Hippocampal formation (tissue), 2 donors: ENCODE measurements at regions not wholly inside any gene's neighbourhood (a gene's known extent, or its start where the extent isn't known, plus 50 kb on each side); places are given as distances from the start of the nearest gene placed in this dataset.

ENCODE experiments used
- DNase-seq, 2 donors: peaks; one replicate each; lab custom pipeline; 2025; lab: John Stamatoyannopoulos, UW

DNA sequence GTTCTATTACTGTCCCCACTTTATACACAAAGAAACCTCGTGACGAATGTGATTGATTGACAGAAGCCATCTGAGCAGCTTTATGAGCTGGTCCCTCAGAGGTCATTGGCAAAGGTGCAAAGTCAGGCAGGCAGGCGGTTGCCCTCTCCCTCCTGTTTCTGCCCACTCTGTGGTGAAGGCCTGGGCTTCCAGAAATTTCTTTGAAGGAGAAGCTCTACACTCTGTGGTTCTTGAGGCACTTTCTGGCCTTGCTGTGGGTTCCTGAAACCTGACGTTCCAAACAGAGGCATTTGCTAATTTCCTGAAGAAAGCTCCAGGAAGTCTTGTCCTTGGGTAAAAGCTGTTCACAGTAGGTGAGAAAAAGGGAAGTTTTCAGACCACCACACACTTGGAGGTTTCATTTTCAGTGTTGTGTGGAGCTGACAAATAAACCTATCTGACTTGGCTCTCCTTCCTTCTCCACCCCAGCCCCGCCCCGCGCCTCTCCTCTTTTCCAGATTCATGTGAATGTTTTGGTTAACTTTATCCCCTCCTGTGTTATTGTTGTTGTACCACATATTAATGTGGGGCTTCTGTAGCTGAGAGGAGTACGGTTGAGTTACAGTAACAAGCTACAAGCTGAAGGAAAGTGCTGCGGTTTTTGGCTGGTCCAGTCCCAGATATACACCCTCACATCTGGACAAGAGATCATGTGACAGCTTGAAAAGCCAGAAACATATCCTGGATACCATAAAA, 274.1 kb downstream of the CLIC5 start:
- DNase-seq: peak; percentile 12 to 36

DNA sequence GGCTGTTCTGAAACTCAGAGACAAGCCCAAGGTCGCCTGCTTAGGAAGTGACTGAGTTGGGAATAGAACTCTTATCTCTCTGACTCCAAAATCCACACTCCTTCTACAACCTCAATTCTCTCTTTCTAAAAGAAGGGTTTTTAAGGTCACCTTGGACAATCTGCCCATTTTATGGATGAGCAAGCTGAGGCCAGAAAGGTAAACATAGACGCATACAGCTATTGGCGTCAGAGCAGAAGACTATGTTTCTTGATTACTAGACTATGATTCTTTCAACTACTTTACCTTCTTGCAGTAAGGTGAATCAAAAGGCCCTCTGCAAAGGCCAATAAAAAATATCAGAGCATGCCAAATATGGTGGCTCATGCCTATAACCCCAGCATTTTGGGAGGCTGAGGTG, 276.6 kb downstream of the CLIC5 start:
- no peak for DNase-seq

DNA sequence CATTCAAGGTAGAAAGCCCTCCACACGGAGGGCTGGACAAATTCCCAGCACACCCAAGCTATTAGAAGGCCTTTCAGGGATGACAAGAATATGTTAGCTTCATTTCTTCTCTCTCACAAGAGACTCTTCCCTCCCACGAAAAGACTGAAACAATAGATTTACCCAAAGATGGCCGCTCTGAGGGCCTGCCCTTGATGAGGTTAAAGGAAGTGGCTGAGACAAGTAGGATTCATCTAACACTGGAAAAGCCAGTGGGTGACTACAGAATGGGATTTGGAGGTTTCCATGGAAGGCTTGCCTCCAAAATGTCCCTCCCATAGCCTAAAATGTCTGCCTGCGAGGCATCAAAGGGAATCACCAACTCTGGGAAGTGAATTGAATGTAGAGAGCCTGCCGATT, 277.6 kb downstream of the CLIC5 start:
- DNase-seq: no peak

DNA sequence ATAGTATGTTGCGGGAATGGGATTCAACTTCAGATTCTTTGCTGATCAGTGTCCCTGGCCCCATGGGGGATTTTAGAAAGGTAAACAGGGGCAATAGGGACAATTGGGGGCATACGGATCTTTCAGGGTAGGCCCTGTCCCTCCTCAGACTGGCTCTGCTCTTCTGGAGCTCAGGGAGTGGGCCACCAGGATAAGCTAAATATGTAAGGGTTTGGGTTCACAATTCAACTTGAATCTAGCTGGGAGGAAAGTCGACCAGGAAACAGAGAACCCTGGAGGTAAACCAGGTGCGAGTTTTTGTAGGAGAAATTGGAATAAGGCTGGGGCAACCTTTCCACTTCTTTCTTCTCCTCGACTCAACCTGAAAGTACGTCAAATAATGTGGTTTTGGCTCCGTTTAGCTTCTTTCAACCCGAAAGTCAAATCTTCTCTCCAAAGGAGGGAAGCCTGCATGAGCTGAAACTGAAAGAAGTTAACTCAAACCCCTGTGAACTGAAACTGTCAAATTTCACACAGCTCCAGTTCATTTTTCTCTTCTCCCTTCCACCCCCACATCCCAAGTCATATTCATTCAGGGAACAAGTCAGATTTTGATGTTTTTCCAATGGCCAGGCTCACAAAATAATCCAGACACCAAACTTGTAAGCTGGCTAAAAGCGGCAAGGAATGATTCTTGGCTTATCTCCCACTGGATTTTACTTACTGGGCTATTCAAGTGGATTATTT, 278.2 kb downstream of the CLIC5 start:
- DNase-seq: no peak

- DNase-seq: no peak
Observed at GRCh38 chr6:45736134-45736533, 279.5 kb downstream of the CLIC5 start.

DNA sequence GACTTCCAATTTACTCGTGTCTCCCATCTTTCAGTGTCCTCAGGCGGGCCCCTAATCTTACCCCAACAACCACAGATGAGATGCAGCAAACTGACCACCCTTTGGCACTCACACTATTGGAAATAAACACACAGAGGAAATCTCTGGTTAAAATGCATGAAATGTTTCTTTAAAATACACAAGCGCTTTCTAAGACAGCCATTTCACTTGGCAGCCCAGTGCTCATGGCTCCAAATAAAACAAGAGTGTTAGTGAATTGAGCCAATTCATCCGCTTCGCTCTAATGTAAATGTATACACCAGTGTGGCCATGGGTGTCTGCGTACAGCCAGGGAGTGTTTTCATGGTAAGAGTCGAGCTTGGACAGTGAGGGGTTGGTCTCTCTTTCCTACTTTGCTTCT, 282.9 kb downstream of the CLIC5 start:
- DNase-seq: no peak

DNA sequence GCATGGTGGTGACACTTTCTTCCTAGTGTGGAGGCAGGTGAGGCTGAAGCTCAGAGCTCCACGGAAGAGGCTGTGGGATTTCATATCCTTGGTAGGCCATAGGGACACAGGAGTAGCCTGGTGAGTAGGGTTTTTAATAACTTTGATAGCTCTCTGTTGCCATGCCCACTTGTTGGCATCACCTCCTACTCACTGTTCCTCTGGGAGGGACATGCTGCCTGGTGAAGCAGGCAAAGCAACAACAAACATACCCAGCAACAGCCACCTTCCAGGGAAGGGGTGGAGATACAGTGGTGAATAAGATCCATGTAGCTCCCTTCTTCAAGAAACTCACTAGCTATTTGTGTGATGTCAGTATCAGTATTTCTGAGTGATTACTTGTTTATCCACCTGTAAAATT, 285.4 kb downstream of the CLIC5 start:
- DNase-seq: no peak

DNA sequence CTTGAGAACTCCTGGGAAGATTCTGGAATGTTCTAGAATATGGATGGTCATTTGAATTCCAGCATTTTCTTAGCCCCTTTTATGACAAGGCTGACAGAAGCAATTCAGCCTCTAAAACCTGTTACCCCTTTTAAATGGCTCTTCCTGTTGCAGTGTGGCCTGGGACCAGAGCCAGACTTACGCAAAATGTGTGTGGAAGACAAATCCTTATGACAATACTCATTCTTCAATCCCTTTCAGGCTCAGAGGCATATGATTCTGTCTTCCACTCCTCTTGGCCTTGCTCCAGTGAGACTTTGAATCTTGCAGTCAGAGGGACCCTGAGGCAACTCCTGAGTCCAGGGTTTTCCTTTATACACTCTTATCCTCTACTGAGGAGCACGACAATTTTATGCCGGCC, 287.0 kb downstream of the CLIC5 start:
- DNase-seq: no peak

DNA sequence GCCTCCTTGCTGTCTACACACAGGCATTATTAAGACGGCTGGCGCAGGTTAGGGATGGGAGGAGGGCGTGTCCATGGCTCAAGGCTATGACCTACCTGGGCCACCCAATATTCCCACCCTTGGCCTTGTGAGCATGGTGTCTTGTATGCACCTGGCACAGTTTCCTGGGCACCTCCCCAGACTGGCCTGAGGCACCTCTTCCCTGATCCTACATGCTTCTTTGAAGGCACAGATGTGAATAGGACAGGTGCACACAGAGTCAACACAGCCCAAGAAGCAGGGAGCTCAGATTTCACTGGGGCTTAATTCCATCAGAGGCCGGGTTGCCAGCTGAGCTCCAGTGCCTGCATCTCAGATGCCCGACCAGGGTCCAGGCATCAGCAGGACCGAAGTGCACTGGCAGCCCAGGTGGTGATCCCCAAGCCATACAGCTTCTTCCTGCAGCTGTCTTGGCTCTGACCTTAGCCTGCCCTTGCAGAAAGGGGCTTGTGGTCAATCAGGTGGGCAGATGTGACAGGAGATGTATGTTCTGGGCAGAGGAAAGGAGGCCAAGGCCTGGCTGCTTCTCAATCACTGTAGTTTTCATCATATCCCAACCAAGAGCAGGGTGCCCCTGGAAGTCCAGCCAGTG, 287.7 kb downstream of the CLIC5 start:
- no peak for DNase-seq

- DNase-seq: no peak
Observed at GRCh38 chr6:45727228-45727627, 288.4 kb downstream of the CLIC5 start.

DNA sequence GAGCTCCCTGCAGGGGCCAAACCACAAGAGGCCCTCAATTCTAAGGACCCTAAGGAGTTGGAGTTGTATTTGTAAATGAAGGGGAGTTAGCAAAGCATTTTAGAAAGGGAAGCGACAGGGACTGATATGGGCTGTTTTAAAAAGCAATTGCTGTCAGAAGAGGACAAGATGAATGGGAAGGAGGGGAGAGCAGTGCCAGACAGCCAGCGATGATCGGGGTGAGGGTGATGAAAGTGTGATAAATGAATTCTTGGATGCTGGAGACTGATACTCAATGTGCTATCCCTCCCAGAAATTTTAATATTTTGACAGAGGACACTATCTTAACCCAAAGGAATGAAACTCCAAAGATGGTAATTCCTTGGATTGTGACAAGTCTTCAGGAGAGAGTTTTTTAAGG, 289.2 kb downstream of the CLIC5 start:
- no peak for DNase-seq

GRCh38 chr6:45724511-45724910, 291.1 kb downstream of the CLIC5 start:
- no peak for DNase-seq

GRCh38 chr6:45724027-45724426, 291.6 kb downstream of the CLIC5 start:
- no peak for DNase-seq

- DNase-seq: no peak
Observed at GRCh38 chr6:45722876-45723275, 292.8 kb downstream of the CLIC5 start.

- DNase-seq: no peak
Observed at GRCh38 chr6:45721665-45722064, 294.0 kb downstream of the CLIC5 start.

- DNase-seq: no peak
Observed at GRCh38 chr6:45718871-45719270, 296.8 kb downstream of the CLIC5 start.

GRCh38 chr6:45718131-45718530, 297.5 kb downstream of the CLIC5 start:
- no peak for DNase-seq

GRCh38 chr6:45717715-45718114, 297.9 kb downstream of the CLIC5 start:
- DNase-seq: no peak

DNA sequence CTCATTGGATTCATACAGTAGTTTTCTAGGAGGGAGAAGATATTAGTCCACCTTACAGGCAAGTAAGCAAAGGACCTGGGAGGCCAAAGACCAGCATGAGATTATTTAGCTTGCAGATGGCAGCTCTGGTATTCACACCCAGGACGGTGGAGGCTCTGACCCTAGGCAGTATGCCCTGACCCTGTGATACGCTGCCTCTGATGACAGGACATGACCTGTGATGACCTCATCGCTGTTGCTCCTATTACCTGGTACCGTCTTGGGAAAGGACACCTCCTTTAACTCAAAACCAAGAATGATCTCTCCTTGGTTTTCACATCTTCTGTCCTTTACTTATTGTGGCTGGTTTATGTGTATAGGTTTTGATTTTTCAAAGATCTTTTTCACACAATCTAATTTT, 298.6 kb downstream of the CLIC5 start:
- DNase-seq: no peak

GRCh38 chr6:45715508-45715803, 300.2 kb downstream of the CLIC5 start:
- no peak for DNase-seq

DNA sequence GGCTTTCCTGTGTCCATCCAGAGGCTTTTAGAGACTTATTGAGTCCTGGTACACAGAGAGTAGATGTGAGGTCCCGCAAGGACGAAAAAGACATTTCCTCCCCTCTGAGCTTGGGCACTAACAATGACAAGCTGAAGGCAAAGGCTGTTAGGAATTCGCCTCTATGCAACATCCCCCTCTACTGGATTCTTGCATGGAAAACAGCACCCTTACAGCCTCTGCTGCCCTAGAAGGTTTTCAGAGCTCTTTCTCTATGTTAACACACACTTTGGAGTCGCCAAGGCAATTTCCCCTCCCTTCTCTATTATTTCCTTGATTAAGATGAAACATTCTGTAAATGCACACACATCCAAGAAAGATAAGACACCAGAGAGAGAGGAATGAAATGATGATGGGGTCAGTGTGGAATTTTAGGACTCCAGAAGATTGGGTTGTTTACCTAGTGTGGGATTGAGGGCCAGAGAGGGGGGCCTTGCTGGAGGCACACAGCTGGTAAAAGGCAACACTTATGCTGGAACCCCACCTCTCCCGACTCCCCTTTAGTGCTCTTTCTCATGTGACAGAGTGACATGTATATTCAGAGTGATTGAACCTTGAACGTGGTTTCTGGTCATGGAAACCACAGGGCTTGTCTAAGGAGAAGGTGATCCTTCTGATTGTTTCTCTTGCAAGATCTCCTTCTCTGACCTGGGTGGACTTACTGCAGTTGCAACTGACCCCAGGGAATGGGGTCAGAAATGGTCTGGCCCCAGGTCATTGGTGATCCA, 300.7 kb downstream of the CLIC5 start:
- DNase-seq: peak; percentile 19 to 88

DNA sequence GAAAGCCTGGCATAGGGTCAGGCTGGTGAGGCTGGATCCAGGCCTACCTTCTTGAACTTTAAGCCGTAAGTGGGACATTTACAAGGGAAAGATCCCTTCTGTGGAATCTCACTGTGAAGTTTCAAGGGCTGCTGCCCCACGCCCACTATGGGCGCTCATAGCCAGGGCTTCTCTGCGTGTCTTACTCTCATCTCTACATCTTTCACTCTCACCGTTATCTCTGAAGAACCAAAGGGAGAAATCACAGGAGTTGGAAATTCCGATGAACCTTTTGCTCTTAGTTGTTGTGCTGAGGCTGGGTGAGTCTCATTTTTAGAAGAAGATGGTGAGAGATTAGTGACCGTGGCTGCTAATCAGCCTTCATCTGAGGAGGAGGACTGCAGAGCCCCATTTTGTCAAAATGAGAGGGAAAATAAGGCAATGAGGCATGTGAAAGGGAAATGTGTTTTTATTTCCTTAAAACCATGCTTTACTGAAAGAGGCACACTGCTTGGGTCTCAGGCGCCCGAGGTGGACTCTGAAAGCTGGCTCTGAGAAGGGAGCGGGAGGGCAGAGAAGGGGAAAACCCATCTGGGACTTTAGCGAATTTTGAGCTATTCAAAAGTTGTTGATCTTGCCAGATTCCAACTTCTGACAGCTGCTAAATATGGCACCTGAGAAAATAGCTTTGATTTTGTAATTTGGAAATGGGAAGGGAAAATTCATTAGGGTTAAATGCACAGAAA, 301.5 kb downstream of the CLIC5 start:
- no peak for DNase-seq
